ENCODE measurements at regions not wholly inside any gene's neighbourhood (a gene's known extent, or its start where the extent isn't known, plus 50 kb on each side); places are given as distances from the start of the nearest gene placed in this dataset.

- 52 to 67% (median 66%) methylated on average over 17 of the region's 17 CpGs for WGBS, 4 donors
- no peak for DNase-seq
- H3K4me1 ChIP-seq (replicated peaks in 1 of 2), result no peaks in the 10 kb centered on the region
- H3K36me3 ChIP-seq (replicated peaks in 1 of 2), result no peaks in the 10 kb centered on the region
- no peak overlapping the region for H3K4me3 ChIP-seq
- intact Hi-C loops (cut with DNase I), result no loop called here
- no peaks in the 10 kb centered on the region for H3K27me3 ChIP-seq
- no peak overlapping the region for H3K27ac ChIP-seq
- TF ChIP-seq POLR2A (IDR thresholded peaks at IDR 0.05), result no peak
- TF ChIP-seq, protein P1, sequence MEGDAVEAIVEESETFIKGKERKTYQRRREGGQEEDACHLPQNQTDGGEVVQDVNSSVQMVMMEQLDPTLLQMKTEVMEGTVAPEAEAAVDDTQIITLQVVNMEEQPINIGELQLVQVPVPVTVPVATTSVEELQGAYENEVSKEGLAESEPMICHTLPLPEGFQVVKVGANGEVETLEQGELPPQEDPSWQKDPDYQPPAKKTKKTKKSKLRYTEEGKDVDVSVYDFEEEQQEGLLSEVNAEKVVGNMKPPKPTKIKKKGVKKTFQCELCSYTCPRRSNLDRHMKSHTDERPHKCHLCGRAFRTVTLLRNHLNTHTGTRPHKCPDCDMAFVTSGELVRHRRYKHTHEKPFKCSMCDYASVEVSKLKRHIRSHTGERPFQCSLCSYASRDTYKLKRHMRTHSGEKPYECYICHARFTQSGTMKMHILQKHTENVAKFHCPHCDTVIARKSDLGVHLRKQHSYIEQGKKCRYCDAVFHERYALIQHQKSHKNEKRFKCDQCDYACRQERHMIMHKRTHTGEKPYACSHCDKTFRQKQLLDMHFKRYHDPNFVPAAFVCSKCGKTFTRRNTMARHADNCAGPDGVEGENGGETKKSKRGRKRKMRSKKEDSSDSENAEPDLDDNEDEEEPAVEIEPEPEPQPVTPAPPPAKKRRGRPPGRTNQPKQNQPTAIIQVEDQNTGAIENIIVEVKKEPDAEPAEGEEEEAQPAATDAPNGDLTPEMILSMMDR (IDR thresholded peaks at IDR 0.05), result no peak
- H3K9me3 ChIP-seq (replicated peaks in 1 of 3), result no peaks in the 10 kb centered on the region
Measured at GRCh38 chr18:76153691-76154090, 341.4 kb downstream of the ZNF516 start.

DNA sequence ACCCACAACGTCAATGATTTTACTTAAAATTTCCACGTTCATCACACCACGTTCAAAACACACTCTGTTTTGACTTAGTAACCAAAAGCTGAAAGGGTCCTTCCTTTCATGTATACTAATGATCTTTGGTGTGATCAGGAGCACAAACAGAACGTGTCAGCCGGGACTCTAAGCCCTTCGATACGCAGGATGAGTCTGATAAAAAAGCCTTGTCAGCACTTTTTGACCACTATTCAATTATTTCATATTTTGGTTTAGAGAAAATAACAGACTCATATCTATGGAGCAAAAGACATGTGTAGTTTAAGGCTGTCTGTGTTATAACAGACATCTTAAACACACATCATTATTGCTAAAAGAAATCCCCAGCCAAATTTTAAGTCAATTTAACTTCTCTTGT, 345.3 kb downstream of the ZNF516 start:
- no peak overlapping the region for H3K4me3 ChIP-seq
- H3K36me3 ChIP-seq (replicated peaks in 1 of 2), result no peaks in the 10 kb centered on the region
- no peaks in the 10 kb centered on the region for H3K27me3 ChIP-seq
- intact Hi-C loops (cut with DNase I), result no loop called here
- no peaks in the 10 kb centered on the region for H3K4me1 ChIP-seq (replicated peaks in 1 of 2)
- no peaks in the 10 kb centered on the region for H3K9me3 ChIP-seq (replicated peaks in 1 of 3)
- WGBS, 4 donors, result 86 to 93% (median 91%) methylated on average over 7 of the region's 7 CpGs
- TF ChIP-seq, protein P1 (IDR thresholded peaks at IDR 0.05), result no peak
- no peak for TF ChIP-seq POLR2A (IDR thresholded peaks at IDR 0.05)
- DNase-seq, result no peak
- no peak overlapping the region for H3K27ac ChIP-seq

GRCh38 chr18:76149284-76149683, 345.8 kb downstream of the ZNF516 start:
- Histone ChIP-seq H3K27ac (no peak overlapping the region), H3K4me1 (replicated peaks in 1 of 2) (no peaks in the 10 kb centered on the region), H3K9me3 (replicated peaks in 1 of 3) (no peaks in the 10 kb centered on the region), H3K27me3 (no peaks in the 10 kb centered on the region), H3K36me3 (replicated peaks in 1 of 2) (no peaks in the 10 kb centered on the region), H3K4me3 (no peak overlapping the region)
- intact Hi-C loops (cut with DNase I), result no loop called here
- 74 to 83% (median 81%) methylated on average over 4 of the region's 4 CpGs for WGBS, 4 donors
- TF ChIP-seq POLR2A (IDR thresholded peaks at IDR 0.05), result no peak
- TF ChIP-seq, protein P1 (IDR thresholded peaks at IDR 0.05), result no peak
- no peak for DNase-seq

DNA sequence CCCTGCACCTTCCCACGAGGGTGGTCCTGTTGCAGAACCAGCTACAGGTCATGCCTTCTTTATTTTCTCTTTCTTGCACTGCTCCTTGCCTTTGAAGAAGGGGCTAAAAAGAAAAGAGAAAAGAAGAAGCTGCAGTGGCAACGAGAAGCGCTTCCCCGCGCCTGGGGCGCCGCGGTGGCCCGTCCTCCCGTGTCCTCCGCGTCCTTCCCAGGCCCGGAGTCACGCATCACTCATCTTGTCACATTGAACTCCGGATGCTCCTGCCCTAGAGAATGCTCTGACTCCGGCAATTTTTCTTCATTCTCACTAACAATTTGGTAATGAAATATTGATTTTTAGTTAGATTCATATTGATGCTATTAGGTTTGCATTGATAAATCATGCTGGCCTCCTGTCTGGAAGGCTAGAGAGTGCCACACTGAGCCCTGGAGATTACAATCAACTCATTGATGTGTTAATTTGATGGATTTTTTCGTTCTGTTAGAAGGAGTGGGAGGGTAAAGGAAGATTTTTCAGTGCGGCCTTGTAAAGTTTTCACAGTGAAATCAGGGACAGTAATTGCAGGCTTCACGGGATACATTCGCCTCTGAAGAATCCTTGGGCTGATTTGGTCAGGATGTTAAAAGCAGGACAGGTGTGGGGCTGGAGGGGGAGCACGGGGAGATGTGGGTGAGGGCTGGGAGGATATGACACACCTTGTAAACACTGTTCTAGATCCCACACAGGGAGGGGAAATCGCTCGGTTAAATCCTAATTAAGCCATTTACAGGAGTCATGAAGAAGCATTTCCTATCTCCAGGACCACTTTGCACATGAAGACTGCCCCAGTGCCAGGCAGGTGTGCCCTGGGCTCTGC, 349.3 kb downstream of the ZNF516 start:
- Histone ChIP-seq H3K4me1 (replicated peaks in 1 of 2) (no peaks in the 10 kb centered on the region), H3K27ac (no peak overlapping the region), H3K4me3 (no peak overlapping the region), H3K9me3 (replicated peaks in 1 of 3) (no peaks in the 10 kb centered on the region), H3K27me3 (no peaks in the 10 kb centered on the region), H3K36me3 (replicated peaks in 1 of 2) (no peaks in the 10 kb centered on the region)
- WGBS, 4 donors, result 48 to 59% (median 58%) methylated on average over 23 of the region's 23 CpGs
- TF ChIP-seq, protein P1 (IDR thresholded peaks at IDR 0.05), result no peak
- no peak for TF ChIP-seq POLR2A (IDR thresholded peaks at IDR 0.05)
- intact Hi-C loops (cut with DNase I), result no loop called here
- DNase-seq, result no peak

Measured in adrenal gland (tissue), 9 donors.